Cerebellar cortex (tissue), 1 donor: ENCODE measurements at regions not wholly inside any gene's neighbourhood (a gene's known extent, or its start where the extent isn't known, plus 50 kb on each side); places are given as distances from the start of the nearest gene placed in this dataset.
A peak's percentile ranks its signal among the peaks of the same experiment; 100 is the strongest.

Source experiments
- DNase-seq: peaks from one replicate; pipeline ENCODE4 v3.0.0-alpha.2; 2015; ENCODE audit warnings: low spot score

GRCh38 chr5:77569409-77569808 lies 69.1 kb downstream of the OTP start:
- DNase-seq: no peak

GRCh38 chr5:77568555-77568954 lies 70.0 kb downstream of the OTP start:
- no peak for DNase-seq

GRCh38 chr5:77568082-77568481 lies 70.4 kb downstream of the OTP start:
- DNase-seq: no peak

- no peak for DNase-seq
These were observed 71.4 kb upstream of the WDR41 start for GRCh38 chr5:77563475-77563874.

- no peak for DNase-seq
These were observed 69.8 kb upstream of the WDR41 start for GRCh38 chr5:77561965-77562364.

- peak; percentile 61 for DNase-seq
These were observed 68.7 kb upstream of the WDR41 start for GRCh38 chr5:77560677-77561263.

GRCh38 chr5:77558266-77558665 lies 66.2 kb upstream of the WDR41 start:
- DNase-seq: no peak

GRCh38 chr5:77550406-77550805 lies 58.3 kb upstream of the WDR41 start:
- DNase-seq: no peak

GRCh38 chr5:77545285-77545684 lies 53.2 kb upstream of the WDR41 start:
- DNase-seq: no peak
